ENCODE measurements at regions not wholly inside any gene's neighbourhood (a gene's known extent, or its start where the extent isn't known, plus 50 kb on each side); places are given as distances from the start of the nearest gene placed in this dataset.

- Mint-ChIP-seq H3K9me3 (ENCODE audit: unreplicated experiment) (no peaks in the 10 kb centered on the region), H3K27ac (ENCODE audit: unreplicated experiment) (no peak overlapping the region), H3K4me1 (ENCODE audit: unreplicated experiment) (no peaks in the 10 kb centered on the region), H3K4me3 (ENCODE audit: unreplicated experiment) (no peak overlapping the region), H3K27me3 (ENCODE audit: unreplicated experiment) (no peaks in the 10 kb centered on the region), H3K36me3 (ENCODE audit: low read depth, unreplicated experiment) (no peaks in the 10 kb centered on the region)
- TF ChIP-seq, protein P1, sequence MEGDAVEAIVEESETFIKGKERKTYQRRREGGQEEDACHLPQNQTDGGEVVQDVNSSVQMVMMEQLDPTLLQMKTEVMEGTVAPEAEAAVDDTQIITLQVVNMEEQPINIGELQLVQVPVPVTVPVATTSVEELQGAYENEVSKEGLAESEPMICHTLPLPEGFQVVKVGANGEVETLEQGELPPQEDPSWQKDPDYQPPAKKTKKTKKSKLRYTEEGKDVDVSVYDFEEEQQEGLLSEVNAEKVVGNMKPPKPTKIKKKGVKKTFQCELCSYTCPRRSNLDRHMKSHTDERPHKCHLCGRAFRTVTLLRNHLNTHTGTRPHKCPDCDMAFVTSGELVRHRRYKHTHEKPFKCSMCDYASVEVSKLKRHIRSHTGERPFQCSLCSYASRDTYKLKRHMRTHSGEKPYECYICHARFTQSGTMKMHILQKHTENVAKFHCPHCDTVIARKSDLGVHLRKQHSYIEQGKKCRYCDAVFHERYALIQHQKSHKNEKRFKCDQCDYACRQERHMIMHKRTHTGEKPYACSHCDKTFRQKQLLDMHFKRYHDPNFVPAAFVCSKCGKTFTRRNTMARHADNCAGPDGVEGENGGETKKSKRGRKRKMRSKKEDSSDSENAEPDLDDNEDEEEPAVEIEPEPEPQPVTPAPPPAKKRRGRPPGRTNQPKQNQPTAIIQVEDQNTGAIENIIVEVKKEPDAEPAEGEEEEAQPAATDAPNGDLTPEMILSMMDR (IDR thresholded peaks at IDR 0.05; ENCODE audit: unreplicated experiment) = no peak
- DNase-seq (ENCODE audit: low spot score) = no peak
Observed at GRCh38 chr7:123348690-123349089, 148.9 kb upstream of the SLC13A1 start.

- Mint-ChIP-seq H3K4me3 (ENCODE audit: unreplicated experiment) (no peak overlapping the region), H3K27me3 (ENCODE audit: unreplicated experiment) (peaks cover 1% of the 10 kb centered on the region), H3K36me3 (ENCODE audit: low read depth, unreplicated experiment) (no peaks in the 10 kb centered on the region), H3K9me3 (ENCODE audit: unreplicated experiment) (no peaks in the 10 kb centered on the region), H3K4me1 (ENCODE audit: unreplicated experiment) (no peaks in the 10 kb centered on the region), H3K27ac (ENCODE audit: unreplicated experiment) (no peak overlapping the region)
- no peak for DNase-seq (ENCODE audit: low spot score)
- TF ChIP-seq, protein P1 (IDR thresholded peaks at IDR 0.05; ENCODE audit: unreplicated experiment) = no peak
Observed at GRCh38 chr7:123346766-123347165, 147.0 kb upstream of the SLC13A1 start.

GRCh38 chr7:123343611-123344010 lies 143.8 kb upstream of the SLC13A1 start:
- no peaks in the 10 kb centered on the region for H3K36me3 Mint-ChIP-seq (ENCODE audit: low read depth, unreplicated experiment)
- TF ChIP-seq, protein P1 (IDR thresholded peaks at IDR 0.05; ENCODE audit: unreplicated experiment) = no peak
- no peak overlapping the region for H3K4me3 Mint-ChIP-seq (ENCODE audit: unreplicated experiment)
- H3K9me3 Mint-ChIP-seq (ENCODE audit: unreplicated experiment) = no peaks in the 10 kb centered on the region
- no peaks in the 10 kb centered on the region for H3K4me1 Mint-ChIP-seq (ENCODE audit: unreplicated experiment)
- no peak for DNase-seq (ENCODE audit: low spot score)
- no peak overlapping the region for H3K27ac Mint-ChIP-seq (ENCODE audit: unreplicated experiment)
- peaks cover 1% of the 10 kb centered on the region for H3K27me3 Mint-ChIP-seq (ENCODE audit: unreplicated experiment)

- H3K9me3 Mint-ChIP-seq (ENCODE audit: unreplicated experiment) = no peaks in the 10 kb centered on the region
- H3K4me3 Mint-ChIP-seq (ENCODE audit: unreplicated experiment) = no peak overlapping the region
- TF ChIP-seq, protein P1 (IDR thresholded peaks at IDR 0.05; ENCODE audit: unreplicated experiment) = no peak
- no peak overlapping the region for H3K27ac Mint-ChIP-seq (ENCODE audit: unreplicated experiment)
- H3K27me3 Mint-ChIP-seq (ENCODE audit: unreplicated experiment) = peaks cover 1% of the 10 kb centered on the region
- no peaks in the 10 kb centered on the region for H3K4me1 Mint-ChIP-seq (ENCODE audit: unreplicated experiment)
- no peaks in the 10 kb centered on the region for H3K36me3 Mint-ChIP-seq (ENCODE audit: low read depth, unreplicated experiment)
- no peak for DNase-seq (ENCODE audit: low spot score)
Observed at GRCh38 chr7:123341102-123341501, 141.3 kb upstream of the SLC13A1 start.

- no peaks in the 10 kb centered on the region for H3K9me3 Mint-ChIP-seq (ENCODE audit: unreplicated experiment)
- H3K27ac Mint-ChIP-seq (ENCODE audit: unreplicated experiment) = no peak overlapping the region
- no peaks in the 10 kb centered on the region for H3K36me3 Mint-ChIP-seq (ENCODE audit: low read depth, unreplicated experiment)
- H3K27me3 Mint-ChIP-seq (ENCODE audit: unreplicated experiment) = peaks cover 1% of the 10 kb centered on the region
- no peaks in the 10 kb centered on the region for H3K4me1 Mint-ChIP-seq (ENCODE audit: unreplicated experiment)
- no peak for DNase-seq (ENCODE audit: low spot score)
- H3K4me3 Mint-ChIP-seq (ENCODE audit: unreplicated experiment) = no peak overlapping the region
- TF ChIP-seq, protein P1 (IDR thresholded peaks at IDR 0.05; ENCODE audit: unreplicated experiment) = no peak
Observed at GRCh38 chr7:123338688-123339087, 138.9 kb upstream of the SLC13A1 start.

All from endothelial cell (in vitro differentiated cells).